Gastroesophageal sphincter (tissue), 3 donors: ENCODE measurements at regions not wholly inside any gene's neighbourhood (a gene's known extent, or its start where the extent isn't known, plus 50 kb on each side); places are given as distances from the start of the nearest gene placed in this dataset.

Source experiments
- POLR2A ChIP-seq, 2 donors: fragments of 450-650 bp; IDR thresholded peaks; one replicate each; pipeline ENCODE4 v1.6.1; 2017; ENCODE audit warnings: antibody characterized with exemption in 2 of 2, mild to moderate bottlenecking in 2 of 2, moderate library complexity in 1 of 2
- TF ChIP-seq, protein P1 (sequence below), 4 experiments: fragments of 200-600 bp in 2 of 4; fragments of 450-650 bp in 2 of 4; sonication (generic) in 1 of 4; IDR thresholded peaks; one replicate each; pipeline ENCODE4 v1.5.1; 2017 to 2019; ENCODE audit warnings: antibody characterized with exemption in 4 of 4, mild to moderate bottlenecking in 2 of 4, moderate library complexity in 2 of 4

DNA sequence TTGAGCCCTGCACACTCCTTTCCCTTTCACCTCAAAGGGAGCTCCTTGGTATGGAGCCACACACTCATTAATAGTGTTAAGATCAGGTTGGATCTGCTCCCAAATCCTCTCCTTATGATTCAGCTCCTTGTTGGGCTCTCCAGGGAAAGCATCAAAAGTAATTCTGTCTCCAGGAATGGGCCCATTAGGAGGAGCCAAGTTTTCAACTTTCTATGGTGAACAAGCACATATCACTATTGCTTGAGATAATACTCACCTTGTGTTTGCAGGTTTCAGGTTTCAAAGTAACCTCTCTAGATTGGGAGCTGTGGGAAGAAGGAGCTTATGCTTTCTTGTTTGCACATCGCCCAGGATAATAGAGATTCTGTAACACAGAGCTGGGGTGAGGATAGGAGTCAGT lies 164.8 kb downstream of the TNFSF18 start:
- no peak for TF ChIP-seq POLR2A (IDR thresholded peaks at IDR 0.05)
- TF ChIP-seq, protein P1, sequence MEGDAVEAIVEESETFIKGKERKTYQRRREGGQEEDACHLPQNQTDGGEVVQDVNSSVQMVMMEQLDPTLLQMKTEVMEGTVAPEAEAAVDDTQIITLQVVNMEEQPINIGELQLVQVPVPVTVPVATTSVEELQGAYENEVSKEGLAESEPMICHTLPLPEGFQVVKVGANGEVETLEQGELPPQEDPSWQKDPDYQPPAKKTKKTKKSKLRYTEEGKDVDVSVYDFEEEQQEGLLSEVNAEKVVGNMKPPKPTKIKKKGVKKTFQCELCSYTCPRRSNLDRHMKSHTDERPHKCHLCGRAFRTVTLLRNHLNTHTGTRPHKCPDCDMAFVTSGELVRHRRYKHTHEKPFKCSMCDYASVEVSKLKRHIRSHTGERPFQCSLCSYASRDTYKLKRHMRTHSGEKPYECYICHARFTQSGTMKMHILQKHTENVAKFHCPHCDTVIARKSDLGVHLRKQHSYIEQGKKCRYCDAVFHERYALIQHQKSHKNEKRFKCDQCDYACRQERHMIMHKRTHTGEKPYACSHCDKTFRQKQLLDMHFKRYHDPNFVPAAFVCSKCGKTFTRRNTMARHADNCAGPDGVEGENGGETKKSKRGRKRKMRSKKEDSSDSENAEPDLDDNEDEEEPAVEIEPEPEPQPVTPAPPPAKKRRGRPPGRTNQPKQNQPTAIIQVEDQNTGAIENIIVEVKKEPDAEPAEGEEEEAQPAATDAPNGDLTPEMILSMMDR (IDR thresholded peaks at IDR 0.05): no peak
